Kidney (tissue), 13 donors: ENCODE measurements at regions not wholly inside any gene's neighbourhood (a gene's known extent, or its start where the extent isn't known, plus 50 kb on each side); places are given as distances from the start of the nearest gene placed in this dataset.

Source experiments
- DNase-seq, 5 donors: peaks; one replicate each; pipeline ENCODE4 v3.0.0-alpha.2; 2013 to 2020
- FAIRE-seq: peaks from 2 replicates; lab custom pipeline; 2012; peaks lifted over from hg19 to GRCh38; lab: Jason Lieb, UNC
- H3K27ac ChIP-seq, 2 donors: one replicate each; pipeline ENCODE4 v1.7.0; 2013; ENCODE audit warnings: low read depth in 2 of 2, low read length in 2 of 2, inconsistent platforms in 1 of 2
- H3K27me3 ChIP-seq: one replicate; pipeline ENCODE4 v1.7.1; 2013; ENCODE audit warnings: low read length, inconsistent platforms; ENCODE audit not compliant: control insufficient read depth, insufficient read depth
- H3K36me3 ChIP-seq, 3 donors: one replicate each; pipeline versions ENCODE4 v1.7.0 to v1.7.1; 2013; ENCODE audit warnings: low read length in 3 of 3, control low read depth in 1 of 3, inconsistent platforms in 1 of 3; ENCODE audit not compliant: insufficient read depth in 3 of 3, control insufficient read depth in 2 of 3
- H3K4me1 ChIP-seq, 3 donors: one replicate each; pipeline versions ENCODE4 v1.7.0 to v1.7.1; 2013; ENCODE audit warnings: low read length in 3 of 3, inconsistent platforms in 1 of 3, low read depth in 1 of 3; ENCODE audit not compliant: control insufficient read depth in 2 of 3, insufficient read depth in 2 of 3
- H3K4me3 ChIP-seq, 3 donors: one replicate each; pipeline versions ENCODE4 v1.7.0 to v1.8.1; 2013; ENCODE audit warnings: low read length in 3 of 3, control low read depth in 1 of 3, inconsistent platforms in 1 of 3
- H3K9ac ChIP-seq, 3 donors: one replicate each; pipeline versions ENCODE4 v1.7.0 to v1.7.1; 2013; ENCODE audit warnings: low read length in 3 of 3, control low read depth in 1 of 3, inconsistent platforms in 1 of 3
- H3K9me3 ChIP-seq, 3 donors: one replicate each; pipeline versions ENCODE4 v1.7.0 to v1.7.1; 2013; ENCODE audit warnings: low read length in 3 of 3, control low read depth in 1 of 3, inconsistent platforms in 1 of 3; ENCODE audit not compliant: control insufficient read depth in 2 of 3, insufficient read depth in 1 of 3
- intact Hi-C: fragments of 100-400 bp; cut with DNase I; formaldehyde crosslinking; loops from one replicate; pipeline ENCODE4 v1.11.1; 2022
- TF ChIP-seq, protein P1 (sequence below): IDR thresholded peaks from 3 replicates; pipeline ENCODE4 v1.5.1; 2012; ENCODE audit warnings: mild to moderate bottlenecking, moderate library complexity, borderline replicate concordance; ENCODE audit not compliant: insufficient read depth; ENCODE audit errors: extremely low read depth
- donor health status: control.
- donor health status: control.
- donor health status: control.
- donor health status: control.
- donor health status: control.
- donor health status: DM: yes; HTN: yes; CAD: no.
- donor health status: Normal renal cell carcinoma (clear cell type).

DNA sequence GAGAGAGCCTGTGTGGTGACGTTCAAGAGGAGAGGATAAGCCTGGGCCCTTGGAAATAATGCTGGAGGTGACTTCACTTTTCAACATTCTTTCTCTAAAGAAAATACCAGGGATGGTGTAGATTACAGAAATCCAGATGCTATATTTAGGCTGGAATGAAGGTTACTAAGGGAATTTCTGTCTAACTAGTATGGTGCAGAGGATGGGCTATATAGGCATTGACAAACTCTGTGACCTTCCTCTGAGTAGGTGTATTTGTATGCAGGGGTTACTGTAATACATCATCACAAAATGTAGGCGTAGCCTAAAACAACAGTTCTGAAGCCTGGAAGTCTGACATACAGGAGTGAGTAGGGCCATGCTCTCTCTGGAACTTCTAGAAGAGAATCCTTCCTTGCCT is 155.3 kb upstream of the INHBA start:
- Histone ChIP-seq H3K27ac (no peak overlapping the region), H3K4me3 (no peak overlapping the region), H3K9ac (no peak overlapping the region), H3K27me3 (no peaks in the 10 kb centered on the region), H3K4me1 (no peaks in the 10 kb centered on the region), H3K36me3 (no peaks in the 10 kb centered on the region), H3K9me3 (no peaks in the 10 kb centered on the region)
- FAIRE-seq (no peak), DNase-seq (no peak)
- intact Hi-C loops: no loop called here
- TF ChIP-seq, protein P1, sequence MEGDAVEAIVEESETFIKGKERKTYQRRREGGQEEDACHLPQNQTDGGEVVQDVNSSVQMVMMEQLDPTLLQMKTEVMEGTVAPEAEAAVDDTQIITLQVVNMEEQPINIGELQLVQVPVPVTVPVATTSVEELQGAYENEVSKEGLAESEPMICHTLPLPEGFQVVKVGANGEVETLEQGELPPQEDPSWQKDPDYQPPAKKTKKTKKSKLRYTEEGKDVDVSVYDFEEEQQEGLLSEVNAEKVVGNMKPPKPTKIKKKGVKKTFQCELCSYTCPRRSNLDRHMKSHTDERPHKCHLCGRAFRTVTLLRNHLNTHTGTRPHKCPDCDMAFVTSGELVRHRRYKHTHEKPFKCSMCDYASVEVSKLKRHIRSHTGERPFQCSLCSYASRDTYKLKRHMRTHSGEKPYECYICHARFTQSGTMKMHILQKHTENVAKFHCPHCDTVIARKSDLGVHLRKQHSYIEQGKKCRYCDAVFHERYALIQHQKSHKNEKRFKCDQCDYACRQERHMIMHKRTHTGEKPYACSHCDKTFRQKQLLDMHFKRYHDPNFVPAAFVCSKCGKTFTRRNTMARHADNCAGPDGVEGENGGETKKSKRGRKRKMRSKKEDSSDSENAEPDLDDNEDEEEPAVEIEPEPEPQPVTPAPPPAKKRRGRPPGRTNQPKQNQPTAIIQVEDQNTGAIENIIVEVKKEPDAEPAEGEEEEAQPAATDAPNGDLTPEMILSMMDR: no peak

DNA sequence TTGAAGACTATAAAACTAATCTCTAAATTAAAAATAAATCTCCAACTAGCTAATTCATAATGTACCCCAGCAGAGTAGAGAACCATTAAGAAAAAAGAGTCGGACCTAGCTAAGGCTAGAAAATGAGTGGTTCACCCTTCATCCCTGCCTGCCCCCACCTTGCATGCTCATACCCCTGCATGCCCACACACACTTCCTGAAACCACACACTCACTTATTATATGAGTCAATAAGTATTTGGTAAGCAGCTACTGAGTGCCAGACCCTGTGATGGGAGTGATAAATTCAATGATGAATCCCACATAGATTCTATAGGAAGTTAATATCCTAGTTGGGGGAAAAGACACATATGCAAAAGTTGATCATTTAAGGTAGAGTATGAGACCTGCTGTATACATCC is 152.9 kb upstream of the INHBA start:
- Histone ChIP-seq H3K27ac (no peak overlapping the region), H3K4me1 (no peaks in the 10 kb centered on the region), H3K36me3 (no peaks in the 10 kb centered on the region), H3K4me3 (no peak overlapping the region), H3K9me3 (no peaks in the 10 kb centered on the region), H3K9ac (no peak overlapping the region), H3K27me3 (no peaks in the 10 kb centered on the region)
- intact Hi-C loops: no loop called here
- FAIRE-seq: no peak
- DNase-seq: no peak
- TF ChIP-seq, protein P1: no peak

DNA sequence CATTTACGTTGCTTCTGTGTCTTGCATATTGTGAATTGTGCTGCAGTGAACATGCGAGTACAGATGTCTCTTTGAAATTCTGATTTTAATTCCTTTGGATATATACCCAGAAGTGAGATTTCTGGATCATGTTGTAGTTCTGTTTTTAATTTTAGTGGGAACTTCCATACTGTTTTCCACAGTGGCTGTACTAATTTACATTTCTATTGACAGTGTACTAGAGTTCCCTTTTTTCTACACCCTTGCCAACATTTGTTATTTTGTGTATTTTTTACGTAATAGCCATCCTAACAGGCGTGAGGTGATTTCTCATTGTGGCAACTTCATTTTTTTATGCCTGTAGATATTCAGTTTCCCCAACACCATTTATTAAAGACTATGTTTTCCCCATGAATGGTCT is 144.7 kb upstream of the INHBA start:
- H3K4me3 ChIP-seq: no peak overlapping the region
- H3K36me3 ChIP-seq: no peaks in the 10 kb centered on the region
- H3K27me3 ChIP-seq: no peaks in the 10 kb centered on the region
- intact Hi-C loops: no loop called here
- DNase-seq (no peak), FAIRE-seq (no peak)
- peaks cover 0 to 3% (median 0%) of the 10 kb centered on the region in 3 donors for H3K9me3 ChIP-seq
- no peak overlapping the region for H3K9ac ChIP-seq
- H3K4me1 ChIP-seq: no peaks in the 10 kb centered on the region
- no peak overlapping the region for H3K27ac ChIP-seq
- TF ChIP-seq, protein P1: no peak

DNA sequence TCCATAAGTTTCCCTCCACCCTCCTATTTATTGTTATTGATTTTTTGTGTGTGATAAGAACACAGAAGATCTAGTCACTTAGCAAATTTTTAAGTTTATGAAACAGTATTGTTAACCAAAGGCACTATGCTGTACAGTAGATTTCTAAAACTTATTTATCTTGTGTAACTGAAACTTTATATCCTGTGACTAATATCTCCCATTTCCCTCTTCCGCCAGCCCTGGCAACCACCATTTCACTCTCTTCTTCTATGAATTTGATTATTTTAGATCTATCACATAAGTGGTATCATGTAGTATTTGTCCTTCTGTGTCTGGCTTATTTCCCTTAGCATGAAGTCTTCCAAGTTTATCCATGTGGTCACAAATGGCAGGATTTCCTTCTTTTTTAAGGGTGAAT is 144.3 kb upstream of the INHBA start:
- H3K27me3 ChIP-seq: no peaks in the 10 kb centered on the region

More for the DNA sequence above, 144.3 kb upstream of the INHBA start:
- Histone ChIP-seq H3K4me1 (no peaks in the 10 kb centered on the region), H3K9me3 (peaks cover 0 to 3% (median 0%) of the 10 kb centered on the region in 3 donors), H3K4me3 (no peak overlapping the region), H3K27ac (no peak overlapping the region), H3K9ac (no peak overlapping the region), H3K36me3 (no peaks in the 10 kb centered on the region)
- intact Hi-C loops: no loop called here
- TF ChIP-seq, protein P1: no peak
- FAIRE-seq (no peak), DNase-seq (no peak)
